Activated naive CD8-positive, alpha-beta T cell treated with anti-CD3 and anti-CD28 coated beads, Interleukin-2, amount 50 U/mL, for 24 hours (primary cell): ENCODE measurements at regions not wholly inside any gene's neighbourhood (a gene's known extent, or its start where the extent isn't known, plus 50 kb on each side); places are given as distances from the start of the nearest gene placed in this dataset.

Experiments used
- ATAC-seq: fragments of 150-1000 bp; cut with Tn5 transposase; one replicate; pipeline ENCODE4 v1.10.0; 2021
- DNase-seq: peaks from one replicate; pipeline ENCODE4 v3.0.0; 2021
- H3K27ac Mint-ChIP-seq: one replicate; pipeline ENCODE4 v1.8.0; 2021; ENCODE audit warnings: mild to moderate bottlenecking, mixed read lengths
- H3K27me3 Mint-ChIP-seq: one replicate; pipeline ENCODE4 v1.8.0; 2021; ENCODE audit warnings: mixed read lengths
- H3K36me3 Mint-ChIP-seq: one replicate; pipeline ENCODE4 v1.8.0; 2021; ENCODE audit warnings: low read depth, mixed read lengths
- H3K4me1 Mint-ChIP-seq: one replicate; pipeline ENCODE4 v1.8.0; 2021; ENCODE audit warnings: mixed read lengths
- H3K4me3 Mint-ChIP-seq: one replicate; pipeline ENCODE4 v1.8.0; 2021; ENCODE audit warnings: mild to moderate bottlenecking, moderate library complexity, mixed read lengths
- H3K9me3 Mint-ChIP-seq: one replicate; pipeline ENCODE4 v1.8.0; 2021; ENCODE audit warnings: mixed read lengths

DNA sequence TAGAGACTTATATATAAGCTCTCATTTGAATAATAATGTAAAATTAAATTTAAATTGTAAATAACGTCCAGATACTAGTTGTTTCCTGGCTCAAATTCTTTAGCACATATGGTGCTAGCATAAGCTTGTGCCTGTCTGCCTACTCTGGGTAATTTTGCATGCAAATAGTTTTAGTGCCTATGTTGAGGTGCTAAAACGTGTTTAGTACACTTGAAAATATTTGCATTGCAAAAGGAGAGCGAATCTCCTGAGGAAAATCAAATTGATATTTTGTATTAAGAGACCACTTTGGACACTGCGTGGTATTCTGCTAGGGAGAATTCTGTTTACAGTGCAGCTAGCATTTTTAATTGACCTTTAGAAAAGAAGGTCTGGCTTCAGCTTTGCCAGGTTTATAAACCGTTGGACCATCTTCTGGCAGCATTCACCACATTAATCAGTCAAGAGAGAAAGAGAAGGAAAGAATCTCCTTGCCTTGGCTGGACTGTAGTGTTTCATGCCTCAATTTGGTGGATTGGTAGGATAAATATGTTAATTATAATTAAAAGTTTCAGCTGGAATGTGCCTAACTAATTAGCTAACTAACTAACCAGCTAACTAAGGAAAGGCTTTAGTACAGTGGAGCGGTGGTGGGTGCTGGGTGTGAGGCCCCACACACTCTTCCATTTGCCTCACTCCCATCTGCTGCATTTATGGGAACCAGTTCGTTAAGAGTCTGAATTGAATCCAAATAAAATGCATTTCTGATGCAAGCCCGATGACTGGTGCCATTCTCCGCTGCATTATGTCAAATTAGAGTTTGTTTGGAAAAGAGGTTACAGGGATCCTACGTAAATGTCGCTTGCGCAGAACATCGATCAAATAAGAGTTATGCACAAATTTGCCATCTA lies 150.1 kb upstream of the MPDZ start:
- Mint-ChIP-seq H3K36me3 (no peaks in the 10 kb centered on the region), H3K27me3 (no peaks in the 10 kb centered on the region), H3K27ac (no peak overlapping the region), H3K4me3 (no peak overlapping the region), H3K4me1 (no peaks in the 10 kb centered on the region), H3K9me3 (no peaks in the 10 kb centered on the region)
- DNase-seq (no peak), ATAC-seq (no peak)

DNA sequence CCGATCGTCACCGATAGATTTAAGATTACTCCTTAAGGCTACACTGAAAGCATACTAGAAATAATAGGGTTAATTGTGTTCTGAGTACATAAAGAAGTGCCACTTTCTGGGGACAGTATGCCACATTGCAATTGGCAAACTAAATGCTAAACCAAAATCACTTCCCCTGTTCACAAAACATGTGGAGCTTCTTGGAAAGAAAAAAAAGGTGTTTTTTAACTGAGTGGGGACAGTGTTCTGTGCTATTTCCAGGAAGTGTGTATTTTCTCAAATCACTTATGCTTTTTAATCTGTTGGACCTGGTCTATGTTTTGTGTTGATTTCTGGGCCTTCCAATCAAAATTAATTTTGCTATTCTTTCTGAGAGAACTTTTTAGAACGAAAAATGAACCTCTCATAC lies 149.3 kb upstream of the MPDZ start:
- H3K27ac Mint-ChIP-seq: no peak overlapping the region
- DNase-seq: no peak
- no peak for ATAC-seq
- no peaks in the 10 kb centered on the region for H3K4me1 Mint-ChIP-seq
- no peaks in the 10 kb centered on the region for H3K9me3 Mint-ChIP-seq
- H3K36me3 Mint-ChIP-seq: no peaks in the 10 kb centered on the region
- no peak overlapping the region for H3K4me3 Mint-ChIP-seq
- H3K27me3 Mint-ChIP-seq: no peaks in the 10 kb centered on the region

GRCh38 chr9:13427587-13427986 lies 148.1 kb upstream of the MPDZ start:
- Mint-ChIP-seq H3K4me3 (no peak overlapping the region), H3K9me3 (no peaks in the 10 kb centered on the region), H3K27me3 (no peaks in the 10 kb centered on the region), H3K36me3 (no peaks in the 10 kb centered on the region), H3K27ac (no peak overlapping the region), H3K4me1 (no peaks in the 10 kb centered on the region)
- DNase-seq (no peak), ATAC-seq (no peak)

GRCh38 chr9:13426606-13427005 lies 147.1 kb upstream of the MPDZ start:
- DNase-seq (no peak), ATAC-seq (no peak)
- H3K27me3 Mint-ChIP-seq: no peaks in the 10 kb centered on the region
- H3K36me3 Mint-ChIP-seq: no peaks in the 10 kb centered on the region
- no peaks in the 10 kb centered on the region for H3K4me1 Mint-ChIP-seq
- H3K27ac Mint-ChIP-seq: no peak overlapping the region
- no peak overlapping the region for H3K4me3 Mint-ChIP-seq
- no peaks in the 10 kb centered on the region for H3K9me3 Mint-ChIP-seq

DNA sequence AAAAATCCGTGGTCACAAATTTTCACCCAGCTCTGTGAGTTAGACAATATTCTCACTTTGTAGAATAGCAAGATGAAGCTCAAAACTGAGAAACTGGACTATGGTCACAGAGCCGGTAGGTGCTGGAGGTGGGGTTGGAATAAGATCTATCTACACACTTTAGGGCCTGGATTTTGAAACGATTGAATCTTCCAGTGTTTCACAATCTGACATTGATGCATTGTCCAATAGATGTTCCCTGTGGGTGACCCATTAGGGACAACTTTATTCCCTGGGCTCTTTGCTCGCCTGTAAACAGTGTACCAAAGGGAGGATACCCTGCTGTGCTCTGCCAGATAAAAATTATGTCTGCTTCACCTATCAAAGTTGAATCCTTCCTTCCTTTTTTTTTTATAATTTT lies 145.4 kb upstream of the MPDZ start:
- DNase-seq (no peak), ATAC-seq (no peak)
- H3K27ac Mint-ChIP-seq: no peak overlapping the region
- no peaks in the 10 kb centered on the region for H3K27me3 Mint-ChIP-seq
- no peaks in the 10 kb centered on the region for H3K36me3 Mint-ChIP-seq
- H3K4me3 Mint-ChIP-seq: no peak overlapping the region
- H3K9me3 Mint-ChIP-seq: no peaks in the 10 kb centered on the region
- H3K4me1 Mint-ChIP-seq: no peaks in the 10 kb centered on the region

DNA sequence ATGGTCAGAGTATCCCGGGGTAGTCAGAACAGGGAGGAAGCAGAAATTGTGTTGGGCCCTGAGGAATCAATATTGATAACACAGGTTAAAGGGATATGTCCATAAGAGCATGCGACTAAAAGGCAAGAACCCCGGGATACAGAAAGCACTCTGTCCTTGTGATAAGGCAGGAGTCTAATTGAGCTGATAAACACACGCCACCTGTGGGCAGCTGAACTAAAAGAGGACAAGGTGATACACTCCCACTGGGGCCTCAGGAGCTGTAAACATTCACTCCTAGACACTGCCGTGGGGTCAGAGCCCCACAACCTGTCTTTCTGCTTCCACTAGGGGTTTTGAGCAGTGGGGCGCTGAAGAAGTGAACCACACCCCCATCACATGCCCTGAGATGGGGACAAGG lies 144.7 kb upstream of the MPDZ start:
- ATAC-seq: no peak
- Mint-ChIP-seq H3K27ac (no peak overlapping the region), H3K9me3 (no peaks in the 10 kb centered on the region), H3K4me1 (no peaks in the 10 kb centered on the region), H3K4me3 (no peak overlapping the region), H3K36me3 (no peaks in the 10 kb centered on the region), H3K27me3 (no peaks in the 10 kb centered on the region)
- DNase-seq: no peak

DNA sequence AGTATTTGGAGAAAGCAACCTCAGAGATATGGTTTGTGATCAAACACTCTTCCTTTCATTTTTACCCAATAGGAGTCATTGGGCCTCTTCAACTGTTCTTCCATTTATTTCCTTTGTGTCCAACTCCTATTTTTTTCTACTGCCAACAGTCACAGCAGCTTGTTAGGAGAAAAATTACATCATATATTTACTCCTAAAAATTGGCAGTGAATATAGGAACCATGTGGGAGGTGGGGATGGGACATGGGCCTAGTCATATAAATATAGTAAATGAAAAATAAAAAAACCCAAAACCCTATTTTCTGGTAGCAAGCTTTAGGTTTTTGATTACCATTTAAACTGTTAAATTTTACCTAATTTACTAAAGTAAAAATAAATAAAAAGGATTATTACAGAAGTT lies 134.9 kb upstream of the MPDZ start:
- ATAC-seq: no peak
- no peak overlapping the region for H3K4me3 Mint-ChIP-seq
- H3K4me1 Mint-ChIP-seq: no peaks in the 10 kb centered on the region
- no peaks in the 10 kb centered on the region for H3K36me3 Mint-ChIP-seq
- H3K27me3 Mint-ChIP-seq: no peaks in the 10 kb centered on the region
- H3K27ac Mint-ChIP-seq: no peak overlapping the region
- no peaks in the 10 kb centered on the region for H3K9me3 Mint-ChIP-seq
- DNase-seq: no peak

DNA sequence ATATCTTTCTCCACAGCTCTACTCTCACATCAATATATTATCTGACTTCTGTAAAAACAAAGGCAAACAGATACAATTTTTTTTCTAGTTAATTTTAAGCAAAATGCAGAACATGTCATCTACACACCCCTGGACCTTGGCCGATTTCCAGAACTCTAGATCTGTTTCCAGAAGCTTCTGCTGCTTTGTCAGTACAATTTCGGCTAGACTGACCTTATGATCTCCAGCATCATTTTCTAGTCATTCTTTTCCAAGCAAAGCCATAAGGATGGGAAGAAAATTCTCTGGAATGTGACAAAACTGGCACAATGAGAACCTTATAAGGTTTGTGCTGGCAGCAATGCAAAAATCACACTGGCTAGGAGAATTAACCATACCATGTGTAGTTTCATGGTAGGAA lies 132.8 kb upstream of the MPDZ start:
- Mint-ChIP-seq H3K27ac (no peak overlapping the region), H3K9me3 (no peaks in the 10 kb centered on the region), H3K27me3 (no peaks in the 10 kb centered on the region), H3K4me1 (no peaks in the 10 kb centered on the region), H3K36me3 (no peaks in the 10 kb centered on the region), H3K4me3 (no peak overlapping the region)
- ATAC-seq: no peak
- DNase-seq: no peak

- Mint-ChIP-seq H3K36me3 (no peaks in the 10 kb centered on the region), H3K4me3 (no peak overlapping the region), H3K27me3 (no peaks in the 10 kb centered on the region), H3K27ac (no peak overlapping the region), H3K4me1 (no peaks in the 10 kb centered on the region), H3K9me3 (no peaks in the 10 kb centered on the region)
- ATAC-seq (no peak), DNase-seq (no peak)
These were observed 132.3 kb upstream of the MPDZ start for GRCh38 chr9:13411791-13412190.

DNA sequence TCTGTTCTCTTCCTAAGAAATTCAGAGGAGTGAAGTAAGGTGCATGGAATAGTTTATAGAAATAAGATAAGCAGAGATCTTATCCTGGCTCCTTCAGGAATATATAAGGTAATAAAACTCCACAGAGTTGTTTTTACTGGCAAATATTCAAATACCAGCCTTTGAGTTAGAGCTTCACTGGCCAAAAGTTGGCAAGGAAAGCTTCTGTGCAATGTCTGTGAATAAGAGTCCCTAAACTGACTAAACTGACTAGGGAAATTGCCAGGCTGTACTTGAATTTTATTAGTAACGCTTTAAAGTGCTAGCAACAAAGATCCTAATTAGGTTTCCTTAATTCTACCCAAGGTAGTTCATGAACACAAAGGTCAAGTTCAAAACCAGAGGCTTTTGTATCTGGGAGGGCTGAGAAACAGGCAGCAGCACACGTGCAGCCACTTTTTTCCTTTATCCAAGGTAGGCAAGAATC lies 131.1 kb upstream of the MPDZ start:
- no peaks in the 10 kb centered on the region for H3K4me1 Mint-ChIP-seq
- ATAC-seq (no peak), DNase-seq (no peak)
- no peak overlapping the region for H3K4me3 Mint-ChIP-seq
- no peak overlapping the region for H3K27ac Mint-ChIP-seq
- H3K9me3 Mint-ChIP-seq: no peaks in the 10 kb centered on the region
- H3K36me3 Mint-ChIP-seq: no peaks in the 10 kb centered on the region
- no peaks in the 10 kb centered on the region for H3K27me3 Mint-ChIP-seq

- Mint-ChIP-seq H3K36me3 (no peaks in the 10 kb centered on the region), H3K27me3 (no peaks in the 10 kb centered on the region), H3K27ac (no peak overlapping the region), H3K9me3 (peaks cover 10% of the 10 kb centered on the region), H3K4me3 (no peak overlapping the region), H3K4me1 (no peaks in the 10 kb centered on the region)
- ATAC-seq (no peak), DNase-seq (no peak)
These were observed 118.2 kb upstream of the MPDZ start for GRCh38 chr9:13397661-13398060.

GRCh38 chr9:13397220-13397619 lies 117.7 kb upstream of the MPDZ start:
- Mint-ChIP-seq H3K36me3 (no peaks in the 10 kb centered on the region), H3K27me3 (no peaks in the 10 kb centered on the region), H3K27ac (no peak overlapping the region), H3K9me3 (peaks cover 13% of the 10 kb centered on the region), H3K4me3 (no peak overlapping the region), H3K4me1 (no peaks in the 10 kb centered on the region)
- no peak for ATAC-seq
- DNase-seq: no peak

- H3K27ac Mint-ChIP-seq: no peak overlapping the region
- no peaks in the 10 kb centered on the region for H3K27me3 Mint-ChIP-seq
- H3K4me1 Mint-ChIP-seq: no peaks in the 10 kb centered on the region
- no peaks in the 10 kb centered on the region for H3K36me3 Mint-ChIP-seq
- ATAC-seq (no peak), DNase-seq (no peak)
- peaks cover 17% of the 10 kb centered on the region for H3K9me3 Mint-ChIP-seq
- H3K4me3 Mint-ChIP-seq: no peak overlapping the region
These were observed 116.9 kb upstream of the MPDZ start for GRCh38 chr9:13396418-13396817.

GRCh38 chr9:13395156-13395555 lies 115.7 kb upstream of the MPDZ start:
- Mint-ChIP-seq H3K27ac (no peak overlapping the region), H3K36me3 (no peaks in the 10 kb centered on the region), H3K9me3 (peaks cover 20% of the 10 kb centered on the region), H3K4me1 (no peaks in the 10 kb centered on the region), H3K4me3 (no peak overlapping the region), H3K27me3 (no peaks in the 10 kb centered on the region)
- ATAC-seq (no peak), DNase-seq (no peak)

GRCh38 chr9:13388157-13388556 lies 108.7 kb upstream of the MPDZ start:
- no peak overlapping the region for H3K27ac Mint-ChIP-seq
- no peaks in the 10 kb centered on the region for H3K4me1 Mint-ChIP-seq
- ATAC-seq: no peak
- H3K9me3 Mint-ChIP-seq: peaks cover 27% of the 10 kb centered on the region
- DNase-seq: no peak
- no peaks in the 10 kb centered on the region for H3K27me3 Mint-ChIP-seq
- H3K4me3 Mint-ChIP-seq: no peak overlapping the region
- no peaks in the 10 kb centered on the region for H3K36me3 Mint-ChIP-seq

DNA sequence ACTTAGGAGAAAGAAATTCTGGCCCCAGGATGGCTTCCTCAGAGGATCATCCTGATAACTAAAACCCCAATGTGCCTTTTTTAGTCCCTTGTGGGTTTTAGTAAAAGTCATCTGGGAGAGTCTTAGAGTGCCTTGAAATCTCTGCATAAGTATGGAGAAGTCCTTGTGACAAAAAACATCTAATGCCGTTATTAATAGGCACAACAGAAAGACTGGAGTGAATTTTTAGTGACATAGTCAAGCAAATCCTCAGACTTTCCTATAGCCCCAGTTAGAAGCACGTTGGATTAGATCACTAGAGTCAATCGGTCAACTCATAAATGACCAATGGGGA lies 108.2 kb upstream of the MPDZ start:
- Mint-ChIP-seq H3K4me3 (no peak overlapping the region), H3K27me3 (no peaks in the 10 kb centered on the region), H3K36me3 (no peaks in the 10 kb centered on the region), H3K9me3 (peaks cover 27% of the 10 kb centered on the region), H3K4me1 (no peaks in the 10 kb centered on the region), H3K27ac (no peak overlapping the region)
- no peak for ATAC-seq
- DNase-seq: no peak
